Neural progenitor cell (in vitro differentiated cells): ENCODE measurements at regions not wholly inside any gene's neighbourhood (a gene's known extent, or its start where the extent isn't known, plus 50 kb on each side); places are given as distances from the start of the nearest gene placed in this dataset.

Experiments used
- DNase-seq: peaks from one replicate; pipeline ENCODE4 v3.0.0-alpha.2; 2016; ENCODE audit warnings: low spot score
- H2AFZ ChIP-seq: fragments of 200-600 bp; sonication (generic); replicated peaks from 2 replicates; pipeline ENCODE4 v1.6.1; 2016; ENCODE audit warnings: antibody characterized with exemption
- H3F3A ChIP-seq: fragments of 200-600 bp; sonication (generic); 2 replicates; pipeline ENCODE4 v1.6.1; 2016; ENCODE audit warnings: antibody characterized with exemption, low read depth
- H3K27ac ChIP-seq: fragments of 200-600 bp; sonication (generic); 2 replicates; pipeline ENCODE4 v1.5.1; 2016; ENCODE audit warnings: mild to moderate bottlenecking
- H3K27me3 ChIP-seq: fragments of 200-600 bp; sonication (generic); 2 replicates; pipeline ENCODE4 v1.6.1; 2016; ENCODE audit warnings: mild to moderate bottlenecking, moderate library complexity
- H3K36me3 ChIP-seq: fragments of 200-600 bp; sonication (generic); 2 replicates; pipeline ENCODE4 v1.5.1; 2016
- H3K4me1 ChIP-seq: fragments of 200-600 bp; sonication (generic); 2 replicates; pipeline ENCODE4 v1.6.1; 2016; ENCODE audit warnings: mixed run types
- H3K4me2 ChIP-seq: fragments of 200-600 bp; sonication (generic); 2 replicates; pipeline ENCODE4 v1.6.1; 2016
- H3K4me3 ChIP-seq: fragments of 200-600 bp; sonication (generic); 2 replicates; pipeline ENCODE4 v1.5.1; 2016
- H3K79me2 ChIP-seq: fragments of 200-600 bp; sonication (generic); 2 replicates; pipeline ENCODE4 v1.6.1; 2016; ENCODE audit warnings: low read depth
- H3K9ac ChIP-seq: fragments of 200-600 bp; sonication (generic); 2 replicates; pipeline ENCODE4 v1.6.1; 2016
- H3K9me3 ChIP-seq: fragments of 200-600 bp; sonication (generic); 2 replicates; pipeline ENCODE4 v1.5.1; 2016; ENCODE audit warnings: low read depth
- H4K20me1 ChIP-seq: fragments of 200-600 bp; sonication (generic); 2 replicates; pipeline ENCODE4 v1.6.1; 2016; ENCODE audit warnings: low read depth
- H3K27ac Mint-ChIP-seq: 3 replicates; pipeline ENCODE4 v1.8.0; 2021; ENCODE audit warnings: mixed read lengths
- H3K27me3 Mint-ChIP-seq: 2 replicates; pipeline ENCODE4 v1.8.0; 2022; ENCODE audit warnings: low read depth, mild to moderate bottlenecking, inconsistent platforms, moderate library complexity, mixed read lengths; ENCODE audit not compliant: insufficient read depth
- H3K36me3 Mint-ChIP-seq: 3 replicates; pipeline ENCODE4 v1.8.0; 2021; ENCODE audit warnings: mixed read lengths
- H3K4me1 Mint-ChIP-seq: 3 replicates; pipeline ENCODE4 v1.8.0; 2021; ENCODE audit warnings: mixed read lengths
- H3K4me3 Mint-ChIP-seq: 3 replicates; pipeline ENCODE4 v1.8.0; 2021; ENCODE audit warnings: mild to moderate bottlenecking, moderate library complexity, mixed read lengths
- H3K9me3 Mint-ChIP-seq: 3 replicates; pipeline ENCODE4 v1.8.0; 2020; ENCODE audit warnings: mixed read lengths
- CTCF ChIP-seq: fragments of 200-600 bp; sonication (generic); IDR thresholded peaks from 2 replicates; pipeline ENCODE4 v1.5.1; 2017; ENCODE audit warnings: antibody characterized with exemption, mild to moderate bottlenecking
- EZH2 ChIP-seq: fragments of 200-600 bp; sonication (generic); IDR thresholded peaks from 2 replicates; pipeline ENCODE4 v1.6.1; 2017; ENCODE audit warnings: antibody characterized with exemption, mild to moderate bottlenecking, moderate library complexity
- EZH2phosphoT487 ChIP-seq: fragments of 200-600 bp; sonication (generic); IDR thresholded peaks from 2 replicates; pipeline ENCODE4 v1.6.1; 2017; ENCODE audit warnings: antibody characterized with exemption

- no peaks in the 10 kb centered on the region for H3K36me3 Mint-ChIP-seq
- no peaks in the 10 kb centered on the region for H3K79me2 ChIP-seq
- H3K27ac Mint-ChIP-seq, result no peak overlapping the region
- peak overlapping the region; percentile 30 for H3K4me3 Mint-ChIP-seq
- no peak overlapping the region for H2AFZ ChIP-seq
- H3K9me3 Mint-ChIP-seq, result peaks cover 6% of the 10 kb centered on the region
- no peaks in the 10 kb centered on the region for H3K36me3 ChIP-seq
- H3K4me3 ChIP-seq, result no peak overlapping the region
- no peak overlapping the region for H3K27ac ChIP-seq
- peaks cover 11% of the 10 kb centered on the region for H3K4me1 ChIP-seq
- H4K20me1 ChIP-seq, result no peaks in the 10 kb centered on the region
- H3K27me3 Mint-ChIP-seq, result peaks cover 5% of the 10 kb centered on the region
- no peak for DNase-seq
- H3F3A ChIP-seq, result no peaks in the 10 kb centered on the region
- no peak overlapping the region for H3K9ac ChIP-seq
- H3K27me3 ChIP-seq, result no peaks in the 10 kb centered on the region
- no peaks in the 10 kb centered on the region for H3K9me3 ChIP-seq
- no peak overlapping the region for H3K4me2 ChIP-seq
- H3K4me1 Mint-ChIP-seq, result peaks cover 21% of the 10 kb centered on the region
- TF ChIP-seq EZH2 (no peak), EZH2phosphoT487 (no peak), CTCF (no peak)
Observed at GRCh38 chr6:170062915-170063241, 228.0 kb downstream of the DLL1 start.

- Histone ChIP-seq H3K4me3 (no peak overlapping the region), H3F3A (no peaks in the 10 kb centered on the region), H3K27ac (no peak overlapping the region), H3K79me2 (no peaks in the 10 kb centered on the region), H3K36me3 (no peaks in the 10 kb centered on the region), H3K4me2 (no peak overlapping the region), H3K4me1 (peaks cover 11% of the 10 kb centered on the region), H2AFZ (no peak overlapping the region), H4K20me1 (no peaks in the 10 kb centered on the region), H3K9ac (no peak overlapping the region), H3K9me3 (no peaks in the 10 kb centered on the region), H3K27me3 (no peaks in the 10 kb centered on the region)
- Mint-ChIP-seq H3K4me1 (peaks cover 21% of the 10 kb centered on the region), H3K4me3 (peak overlapping the region; percentile 30), H3K36me3 (no peaks in the 10 kb centered on the region), H3K27ac (no peak overlapping the region), H3K9me3 (peaks cover 4% of the 10 kb centered on the region), H3K27me3 (peaks cover 5% of the 10 kb centered on the region)
- TF ChIP-seq EZH2 (no peak), EZH2phosphoT487 (no peak), CTCF (no peak)
- DNase-seq, result no peak
Observed at GRCh38 chr6:170062209-170062914, 228.5 kb downstream of the DLL1 start.

- Histone ChIP-seq H3K36me3 (no peaks in the 10 kb centered on the region), H3K4me3 (no peak overlapping the region), H3F3A (no peaks in the 10 kb centered on the region), H3K4me1 (peaks cover 2% of the 10 kb centered on the region), H3K27ac (no peak overlapping the region), H3K79me2 (no peaks in the 10 kb centered on the region), H3K9me3 (no peaks in the 10 kb centered on the region), H3K9ac (no peak overlapping the region), H4K20me1 (no peaks in the 10 kb centered on the region), H3K27me3 (no peaks in the 10 kb centered on the region), H2AFZ (no peak overlapping the region), H3K4me2 (no peak overlapping the region)
- Mint-ChIP-seq H3K4me3 (no peak overlapping the region), H3K36me3 (no peaks in the 10 kb centered on the region), H3K9me3 (peaks cover 2% of the 10 kb centered on the region), H3K27me3 (peaks cover 5% of the 10 kb centered on the region), H3K27ac (peak overlapping the region; percentile 46), H3K4me1 (peaks cover 16% of the 10 kb centered on the region)
- no peak for DNase-seq
- TF ChIP-seq CTCF (no peak), EZH2 (no peak), EZH2phosphoT487 (no peak)
Observed at GRCh38 chr6:170058878-170059485, 231.9 kb downstream of the DLL1 start.
